HG03060 (cell line): ENCODE measurements at regions not wholly inside any gene's neighbourhood (a gene's known extent, or its start where the extent isn't known, plus 50 kb on each side); places are given as distances from the start of the nearest gene placed in this dataset.

Experiments used
- ATAC-seq: cut with Tn5 transposase; IDR thresholded peaks from one replicate; pipeline ENCODE4 v1.9.1; 2021; ENCODE audit warnings: low read depth, moderate number of reproducible peaks; ENCODE audit not compliant: unreplicated experiment

- ATAC-seq = no peak
Measured at GRCh38 chr4:155565330-155565729, 101.3 kb upstream of the GUCY1A1 start.

- no peak for ATAC-seq
Measured at GRCh38 chr4:155564880-155565279, 101.8 kb upstream of the GUCY1A1 start.

- no peak for ATAC-seq
Measured at GRCh38 chr4:155564086-155564485, 102.6 kb upstream of the GUCY1A1 start.

GRCh38 chr4:155559915-155560314 is 106.7 kb upstream of the GUCY1A1 start:
- ATAC-seq = no peak

GRCh38 chr4:155552180-155552579 is 114.5 kb upstream of the GUCY1A1 start:
- ATAC-seq = no peak

- ATAC-seq = no peak
Measured at GRCh38 chr4:155548173-155548572, 118.5 kb upstream of the GUCY1A1 start.

- no peak for ATAC-seq
Measured at GRCh38 chr4:155546451-155546850, 120.2 kb upstream of the GUCY1A1 start.

- ATAC-seq = no peak
Measured at GRCh38 chr4:155545456-155545855, 121.2 kb upstream of the GUCY1A1 start.

- no peak for ATAC-seq
Measured at GRCh38 chr4:155544547-155544946, 122.1 kb upstream of the GUCY1A1 start.

GRCh38 chr4:155543126-155543765 is 123.4 kb upstream of the GUCY1A1 start:
- ATAC-seq = no peak

- no peak for ATAC-seq
Measured at GRCh38 chr4:155542415-155542814, 124.2 kb upstream of the GUCY1A1 start.

- no peak for ATAC-seq
Measured at GRCh38 chr4:155541716-155542115, 124.9 kb upstream of the GUCY1A1 start.

GRCh38 chr4:155540698-155541097 is 126.0 kb upstream of the GUCY1A1 start:
- ATAC-seq = no peak

GRCh38 chr4:155539746-155540145 is 126.9 kb upstream of the GUCY1A1 start:
- ATAC-seq = no peak

- ATAC-seq = no peak
Measured at GRCh38 chr4:155535802-155536454, 130.7 kb upstream of the GUCY1A1 start.

GRCh38 chr4:155532373-155533085 is 134.1 kb upstream of the GUCY1A1 start:
- ATAC-seq = no peak

GRCh38 chr4:155530857-155531256 is 135.8 kb upstream of the GUCY1A1 start:
- ATAC-seq = no peak

GRCh38 chr4:155530290-155530689 is 136.4 kb upstream of the GUCY1A1 start:
- no peak for ATAC-seq

GRCh38 chr4:155529716-155530115 is 136.9 kb upstream of the GUCY1A1 start:
- no peak for ATAC-seq

GRCh38 chr4:155529272-155529671 is 137.4 kb upstream of the GUCY1A1 start:
- no peak for ATAC-seq

GRCh38 chr4:155526452-155527169 is 140.0 kb upstream of the GUCY1A1 start:
- ATAC-seq = no peak
